ENCODE measurements at regions not wholly inside any gene's neighbourhood (a gene's known extent, or its start where the extent isn't known, plus 50 kb on each side); places are given as distances from the start of the nearest gene placed in this dataset.

- H3K4me3 ChIP-seq (ENCODE audit: low read depth in 1 of 2, low read length in 2 of 2), result no peak overlapping the region
- H3K27me3 ChIP-seq (ENCODE audit: control insufficient read depth in 1 of 2, insufficient read depth in 2 of 2, low read length in 2 of 2), result no peaks in the 10 kb centered on the region
- no peaks in the 10 kb centered on the region for H3K36me3 ChIP-seq (ENCODE audit: insufficient read depth, low read length)
- H3K9me3 ChIP-seq (ENCODE audit: low read length), result no peaks in the 10 kb centered on the region
- no peak overlapping the region for H3K9ac ChIP-seq (ENCODE audit: low read length)
- H3K4me1 ChIP-seq (ENCODE audit: insufficient read depth, low read length), result no peaks in the 10 kb centered on the region
- no peak overlapping the region for H3K27ac ChIP-seq (ENCODE audit: low read depth, low read length)
These were observed 118.0 kb downstream of the TPRA1 start for GRCh38 chr3:127472506-127472905.

DNA sequence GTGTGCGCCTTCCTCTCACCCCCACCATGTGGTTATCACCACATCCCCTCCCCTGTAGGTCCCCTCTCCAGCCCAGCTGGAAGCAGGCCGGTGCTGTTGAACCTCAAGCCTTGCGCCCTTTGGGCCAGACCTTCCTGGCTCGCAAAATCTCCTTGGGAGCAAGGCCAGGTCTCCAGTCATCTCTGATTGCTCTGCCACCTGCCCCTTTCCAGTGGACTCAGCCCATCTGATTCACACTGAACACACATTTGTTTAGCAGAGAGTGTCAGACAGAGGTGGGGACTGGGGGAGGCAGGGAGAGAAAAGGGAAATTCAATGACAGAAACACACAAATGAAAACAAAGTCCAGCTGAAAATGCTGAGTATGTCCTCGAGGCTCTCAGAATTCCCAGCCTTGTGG, 119.4 kb downstream of the TPRA1 start:
- Histone ChIP-seq H3K27ac (ENCODE audit: low read depth, low read length) (no peak overlapping the region), H3K27me3 (ENCODE audit: control insufficient read depth in 1 of 2, insufficient read depth in 2 of 2, low read length in 2 of 2) (no peaks in the 10 kb centered on the region)

DNA sequence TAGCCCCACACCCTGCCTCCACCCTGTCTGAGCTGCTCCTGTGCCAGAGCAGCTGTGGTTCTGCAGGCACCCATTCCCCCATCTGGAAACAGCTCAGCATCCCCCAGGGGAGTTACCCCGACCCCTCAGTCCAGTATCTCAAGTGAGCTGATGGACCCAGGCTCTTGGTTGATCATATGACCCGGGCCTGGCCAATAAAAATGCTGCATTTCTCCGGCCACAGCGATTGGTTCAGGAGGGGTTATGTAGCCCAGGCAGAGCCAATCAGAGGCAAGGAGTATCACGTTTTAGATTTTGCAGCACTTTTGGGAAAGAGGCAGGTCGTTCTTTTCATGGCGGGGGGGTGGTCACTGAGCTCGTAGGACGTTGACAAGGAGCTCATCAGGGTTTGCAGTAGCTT, 120.8 kb downstream of the TPRA1 start:
- Histone ChIP-seq H3K36me3 (ENCODE audit: insufficient read depth, low read length) (no peaks in the 10 kb centered on the region), H3K4me1 (ENCODE audit: insufficient read depth, low read length) (no peaks in the 10 kb centered on the region), H3K27me3 (ENCODE audit: control insufficient read depth in 1 of 2, insufficient read depth in 2 of 2, low read length in 2 of 2) (no peaks in the 10 kb centered on the region), H3K4me3 (ENCODE audit: low read depth in 1 of 2, low read length in 2 of 2) (no peak overlapping the region), H3K27ac (ENCODE audit: low read depth, low read length) (no peak overlapping the region), H3K9me3 (ENCODE audit: low read length) (no peaks in the 10 kb centered on the region), H3K9ac (ENCODE audit: low read length) (no peak overlapping the region)

More for the DNA sequence above, 119.4 kb downstream of the TPRA1 start:
- H3K36me3 ChIP-seq (ENCODE audit: insufficient read depth, low read length), result no peaks in the 10 kb centered on the region
- H3K9me3 ChIP-seq (ENCODE audit: low read length), result no peaks in the 10 kb centered on the region
- no peak overlapping the region for H3K9ac ChIP-seq (ENCODE audit: low read length)
- no peak overlapping the region for H3K4me3 ChIP-seq (ENCODE audit: low read depth in 1 of 2, low read length in 2 of 2)
- H3K4me1 ChIP-seq (ENCODE audit: insufficient read depth, low read length), result no peaks in the 10 kb centered on the region

DNA sequence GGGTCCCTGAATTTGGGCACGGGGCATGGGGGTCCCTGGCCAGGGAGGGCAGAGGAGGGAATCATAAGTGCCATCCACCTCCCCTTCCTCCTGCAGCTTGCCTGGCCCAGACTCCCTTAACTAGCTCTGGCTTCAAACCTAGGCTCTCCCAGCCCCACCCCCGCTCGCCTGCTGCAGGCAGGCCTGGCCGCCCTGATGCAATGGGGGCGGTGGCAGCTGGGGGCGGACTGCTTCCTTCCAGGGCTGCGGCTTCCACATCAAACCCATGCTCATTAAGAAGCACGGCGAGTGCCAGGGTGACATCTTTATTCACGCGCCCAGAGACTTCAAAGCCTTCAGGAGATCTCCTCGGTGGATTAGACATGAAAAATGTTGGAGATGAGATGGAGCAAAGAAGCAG, 123.1 kb downstream of the TPRA1 start:
- H3K27ac ChIP-seq (ENCODE audit: low read depth, low read length), result no peak overlapping the region
- H3K4me3 ChIP-seq (ENCODE audit: low read depth in 1 of 2, low read length in 2 of 2), result no peak overlapping the region
- H3K9me3 ChIP-seq (ENCODE audit: low read length), result no peaks in the 10 kb centered on the region
- H3K9ac ChIP-seq (ENCODE audit: low read length), result no peak overlapping the region
- H3K27me3 ChIP-seq (ENCODE audit: control insufficient read depth in 1 of 2, insufficient read depth in 2 of 2, low read length in 2 of 2), result no peaks in the 10 kb centered on the region
- no peaks in the 10 kb centered on the region for H3K4me1 ChIP-seq (ENCODE audit: insufficient read depth, low read length)
- H3K36me3 ChIP-seq (ENCODE audit: insufficient read depth, low read length), result no peaks in the 10 kb centered on the region

- H3K9me3 ChIP-seq (ENCODE audit: low read length), result no peaks in the 10 kb centered on the region
- no peaks in the 10 kb centered on the region for H3K27me3 ChIP-seq (ENCODE audit: control insufficient read depth in 1 of 2, insufficient read depth in 2 of 2, low read length in 2 of 2)
- H3K36me3 ChIP-seq (ENCODE audit: insufficient read depth, low read length), result no peaks in the 10 kb centered on the region
- no peaks in the 10 kb centered on the region for H3K4me1 ChIP-seq (ENCODE audit: insufficient read depth, low read length)
- no peak overlapping the region for H3K27ac ChIP-seq (ENCODE audit: low read depth, low read length)
- H3K9ac ChIP-seq (ENCODE audit: low read length), result no peak overlapping the region
- no peak overlapping the region for H3K4me3 ChIP-seq (ENCODE audit: low read depth in 1 of 2, low read length in 2 of 2)
These were observed 125.9 kb downstream of the TPRA1 start for GRCh38 chr3:127464642-127465041.

GRCh38 chr3:127462111-127462655, 128.3 kb downstream of the TPRA1 start:
- Histone ChIP-seq H3K36me3 (ENCODE audit: insufficient read depth, low read length) (no peaks in the 10 kb centered on the region), H3K4me1 (ENCODE audit: insufficient read depth, low read length) (no peaks in the 10 kb centered on the region), H3K9ac (ENCODE audit: low read length) (no peak overlapping the region), H3K27ac (ENCODE audit: low read depth, low read length) (no peak overlapping the region), H3K4me3 (ENCODE audit: low read depth in 1 of 2, low read length in 2 of 2) (no peak overlapping the region), H3K27me3 (ENCODE audit: control insufficient read depth in 1 of 2, insufficient read depth in 2 of 2, low read length in 2 of 2) (peaks cover 8 to 9% of the 10 kb centered on the region in 2 donors), H3K9me3 (ENCODE audit: low read length) (no peaks in the 10 kb centered on the region)

- H3K27me3 ChIP-seq (ENCODE audit: control insufficient read depth in 1 of 2, insufficient read depth in 2 of 2, low read length in 2 of 2), result peaks cover 15 to 17% of the 10 kb centered on the region in 2 donors
- no peaks in the 10 kb centered on the region for H3K9me3 ChIP-seq (ENCODE audit: low read length)
- no peaks in the 10 kb centered on the region for H3K36me3 ChIP-seq (ENCODE audit: insufficient read depth, low read length)
- H3K27ac ChIP-seq (ENCODE audit: low read depth, low read length), result no peak overlapping the region
- H3K4me1 ChIP-seq (ENCODE audit: insufficient read depth, low read length), result peaks cover 7% of the 10 kb centered on the region
- no peak overlapping the region for H3K4me3 ChIP-seq (ENCODE audit: low read depth in 1 of 2, low read length in 2 of 2)
- H3K9ac ChIP-seq (ENCODE audit: low read length), result no peak overlapping the region
These were observed 129.1 kb downstream of the TPRA1 start for GRCh38 chr3:127461286-127461910.

DNA sequence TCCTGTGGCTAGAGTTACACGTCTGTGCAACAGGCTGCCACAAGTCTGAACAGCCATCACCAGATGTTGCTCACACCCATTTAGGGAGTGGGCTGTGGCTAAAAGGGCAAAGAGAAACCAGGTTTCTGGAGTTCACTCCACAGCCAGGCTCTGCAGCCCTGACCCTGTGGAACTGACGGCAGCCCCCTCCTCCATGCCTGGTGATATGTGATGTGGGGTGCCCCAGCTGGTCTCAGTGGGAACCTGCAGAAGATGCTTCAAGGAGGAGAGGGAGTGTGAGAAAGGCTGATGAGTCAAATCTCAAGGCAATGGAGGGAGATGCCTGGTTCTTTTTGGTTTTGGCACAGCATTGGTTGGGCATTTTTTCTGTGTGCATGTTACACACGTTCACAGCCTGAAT, 130.6 kb downstream of the TPRA1 start:
- H3K9me3 ChIP-seq (ENCODE audit: low read length), result no peaks in the 10 kb centered on the region
- no peak overlapping the region for H3K9ac ChIP-seq (ENCODE audit: low read length)
- no peaks in the 10 kb centered on the region for H3K36me3 ChIP-seq (ENCODE audit: insufficient read depth, low read length)
- peaks cover 27 to 32% of the 10 kb centered on the region in 2 donors for H3K27me3 ChIP-seq (ENCODE audit: control insufficient read depth in 1 of 2, insufficient read depth in 2 of 2, low read length in 2 of 2)
- H3K4me3 ChIP-seq (ENCODE audit: low read depth in 1 of 2, low read length in 2 of 2), result no peak overlapping the region
- peaks cover 20% of the 10 kb centered on the region for H3K4me1 ChIP-seq (ENCODE audit: insufficient read depth, low read length)
- H3K27ac ChIP-seq (ENCODE audit: low read depth, low read length), result no peak overlapping the region

DNA sequence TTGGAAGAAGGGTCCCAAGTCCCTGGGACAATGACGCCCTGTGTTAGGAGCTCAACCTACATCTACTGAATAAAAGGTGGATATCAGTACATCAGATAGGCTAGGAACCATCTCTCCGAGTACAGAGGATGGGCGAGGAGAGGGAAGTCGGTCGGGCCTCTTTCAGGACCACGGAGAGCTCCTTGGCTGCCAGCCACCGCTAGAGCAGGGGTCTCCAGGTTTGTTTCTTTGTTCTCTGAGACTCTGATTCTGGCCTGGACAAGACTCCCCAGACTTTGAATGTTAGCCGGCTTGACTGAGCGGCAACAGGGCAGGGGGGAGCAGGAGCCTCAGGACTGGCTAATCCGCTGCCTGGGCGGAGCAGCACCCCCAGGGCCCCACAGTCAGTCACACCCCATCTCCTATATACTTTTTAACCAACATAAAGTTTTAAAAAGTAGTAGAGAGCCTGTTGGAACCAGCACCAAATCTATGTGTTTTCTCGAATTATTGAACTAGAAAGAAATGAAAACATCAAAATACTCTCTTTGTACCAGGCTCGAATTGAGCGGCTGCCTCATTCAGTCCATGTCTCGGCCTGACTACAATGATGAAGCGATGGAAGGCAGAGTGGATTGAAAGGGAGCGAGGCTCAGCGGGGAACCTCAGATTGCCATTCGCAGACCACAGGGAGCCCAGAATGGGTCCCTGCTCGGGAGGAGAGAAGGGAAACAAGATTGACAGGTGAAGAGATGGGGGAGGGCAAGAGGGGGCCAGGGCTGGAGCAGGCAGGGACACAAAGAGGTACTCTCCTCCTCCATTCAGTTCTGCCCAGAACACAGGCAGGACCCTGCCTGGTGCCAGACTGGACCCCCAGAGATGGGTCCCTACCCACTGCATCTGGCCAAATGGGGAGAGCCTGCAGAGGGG, 131.6 kb downstream of the TPRA1 start:
- Histone ChIP-seq H3K9me3 (ENCODE audit: low read length) (no peaks in the 10 kb centered on the region), H3K4me1 (ENCODE audit: insufficient read depth, low read length) (peaks cover 20% of the 10 kb centered on the region), H3K27me3 (ENCODE audit: control insufficient read depth in 1 of 2, insufficient read depth in 2 of 2, low read length in 2 of 2) (peaks cover 36 to 42% of the 10 kb centered on the region in 2 donors), H3K36me3 (ENCODE audit: insufficient read depth, low read length) (no peaks in the 10 kb centered on the region), H3K27ac (ENCODE audit: low read depth, low read length) (no peak overlapping the region), H3K9ac (ENCODE audit: low read length) (no peak overlapping the region), H3K4me3 (ENCODE audit: low read depth in 1 of 2, low read length in 2 of 2) (no peak overlapping the region)

- H3K4me3 ChIP-seq (ENCODE audit: low read depth in 1 of 2, low read length in 2 of 2), result no peak overlapping the region
- H3K27ac ChIP-seq (ENCODE audit: low read depth, low read length), result no peak overlapping the region
- peaks cover 20% of the 10 kb centered on the region for H3K4me1 ChIP-seq (ENCODE audit: insufficient read depth, low read length)
- no peaks in the 10 kb centered on the region for H3K36me3 ChIP-seq (ENCODE audit: insufficient read depth, low read length)
- H3K9ac ChIP-seq (ENCODE audit: low read length), result no peak overlapping the region
- no peaks in the 10 kb centered on the region for H3K9me3 ChIP-seq (ENCODE audit: low read length)
- H3K27me3 ChIP-seq (ENCODE audit: control insufficient read depth in 1 of 2, insufficient read depth in 2 of 2, low read length in 2 of 2), result peaks cover 36 to 52% of the 10 kb centered on the region in 2 donors
These were observed 132.9 kb downstream of the TPRA1 start for GRCh38 chr3:127457546-127458145.

- H3K9ac ChIP-seq (ENCODE audit: low read length), result no peak overlapping the region
- H3K27ac ChIP-seq (ENCODE audit: low read depth, low read length), result no peak overlapping the region
- no peaks in the 10 kb centered on the region for H3K9me3 ChIP-seq (ENCODE audit: low read length)
- H3K4me1 ChIP-seq (ENCODE audit: insufficient read depth, low read length), result peaks cover 20% of the 10 kb centered on the region
- no peaks in the 10 kb centered on the region for H3K36me3 ChIP-seq (ENCODE audit: insufficient read depth, low read length)
- H3K27me3 ChIP-seq (ENCODE audit: control insufficient read depth in 1 of 2, insufficient read depth in 2 of 2, low read length in 2 of 2), result peaks cover 36 to 56% of the 10 kb centered on the region in 2 donors
- H3K4me3 ChIP-seq (ENCODE audit: low read depth in 1 of 2, low read length in 2 of 2), result no peak overlapping the region
These were observed 133.4 kb downstream of the TPRA1 start for GRCh38 chr3:127457094-127457475.

Data from muscle layer of colon (tissue), 2 donors.